ENCODE measurements at regions not wholly inside any gene's neighbourhood (a gene's known extent, or its start where the extent isn't known, plus 50 kb on each side); places are given as distances from the start of the nearest gene placed in this dataset.

DNA sequence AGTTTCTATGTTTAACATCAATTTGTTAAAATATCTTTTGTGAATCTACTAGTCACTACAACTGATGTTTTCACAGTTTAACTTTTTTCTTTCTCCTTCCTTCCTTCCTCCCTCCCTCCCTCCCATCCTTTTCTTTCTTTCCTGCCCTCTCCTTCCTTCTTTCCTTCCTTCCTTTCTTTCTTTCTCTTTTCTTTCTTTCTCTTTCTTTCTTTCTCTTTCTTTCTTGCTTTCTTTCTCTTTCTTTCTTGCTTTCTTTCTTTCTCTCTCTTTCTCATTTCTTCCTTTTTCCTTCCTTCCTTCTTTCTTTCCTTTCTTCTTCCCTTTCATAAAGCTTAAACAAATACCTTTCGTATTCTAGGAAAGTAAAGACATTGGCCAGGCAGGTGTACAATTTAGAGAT, 2083.0 kb upstream of the CELF4 start:
- DNase-seq (ENCODE audit: low spot score in 2 of 2) (no peak), ATAC-seq (no peak)
- Mint-ChIP-seq H3K4me1 (no peaks in the 10 kb centered on the region), H3K9me3 (peaks cover 23% of the 10 kb centered on the region), H3K36me3 (no peaks in the 10 kb centered on the region), H3K27ac (no peak overlapping the region), H3K4me3 (no peak overlapping the region)

DNA sequence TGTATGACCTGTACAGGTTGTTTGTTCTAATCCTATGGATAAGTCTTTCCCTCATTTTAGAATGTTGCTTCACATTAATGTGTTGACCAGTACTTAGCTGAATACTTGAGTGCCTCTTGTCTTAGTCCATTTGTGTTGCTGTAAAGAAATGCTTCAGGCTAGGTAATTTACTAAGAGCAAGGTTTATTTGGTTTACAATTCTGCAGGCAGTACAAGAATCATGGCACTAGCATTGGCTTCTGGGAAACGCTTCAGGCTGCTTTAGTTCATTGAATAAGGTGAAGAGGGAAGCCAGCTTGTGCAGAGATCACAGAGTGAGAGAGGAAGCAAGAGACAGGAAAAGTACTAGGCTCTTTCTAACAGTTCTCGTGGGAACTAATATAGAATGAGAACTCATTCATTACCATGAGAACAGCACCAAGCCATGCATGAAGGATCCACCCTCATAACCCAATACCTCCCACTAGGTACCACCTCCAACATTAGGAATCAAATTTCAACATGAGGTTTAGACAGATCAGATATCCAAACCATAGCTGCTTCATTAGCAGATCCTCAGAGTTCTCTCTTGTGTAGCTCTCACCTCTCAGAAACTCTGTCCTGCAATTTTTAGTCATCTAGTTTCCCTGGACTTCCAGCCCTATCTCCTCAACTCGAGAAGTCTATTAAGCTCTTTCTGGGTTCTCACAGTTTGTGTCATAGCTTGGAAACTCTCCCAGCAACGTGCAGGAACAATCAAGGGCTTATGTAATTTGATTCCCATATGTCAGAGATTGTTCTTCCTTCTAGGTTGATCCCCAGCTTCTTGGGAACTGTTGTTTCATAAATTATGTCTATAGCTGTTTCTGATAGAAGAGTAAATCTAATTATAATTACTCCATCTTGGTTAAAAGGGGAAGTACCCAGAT, 2082.3 kb upstream of the CELF4 start:
- Mint-ChIP-seq H3K4me3 (no peak overlapping the region), H3K27ac (no peak overlapping the region), H3K9me3 (peaks cover 26% of the 10 kb centered on the region), H3K36me3 (no peaks in the 10 kb centered on the region), H3K4me1 (no peaks in the 10 kb centered on the region)
- ATAC-seq (no peak), DNase-seq (ENCODE audit: low spot score in 2 of 2) (no peak)

- H3K9me3 Mint-ChIP-seq: peaks cover 12% of the 10 kb centered on the region
- H3K4me3 Mint-ChIP-seq: no peak overlapping the region
- H3K36me3 Mint-ChIP-seq: no peaks in the 10 kb centered on the region
- no peak for ATAC-seq
- H3K27ac Mint-ChIP-seq: no peak overlapping the region
- H3K4me1 Mint-ChIP-seq: no peaks in the 10 kb centered on the region
- DNase-seq (ENCODE audit: low spot score in 2 of 2): no peak
Observed at GRCh38 chr18:39638224-39638623, 2072.6 kb upstream of the CELF4 start.

- peaks cover 12% of the 10 kb centered on the region for H3K9me3 Mint-ChIP-seq
- H3K4me1 Mint-ChIP-seq: no peaks in the 10 kb centered on the region
- H3K27ac Mint-ChIP-seq: no peak overlapping the region
- no peak for DNase-seq (ENCODE audit: low spot score in 2 of 2)
- no peak overlapping the region for H3K4me3 Mint-ChIP-seq
- H3K36me3 Mint-ChIP-seq: no peaks in the 10 kb centered on the region
- ATAC-seq: no peak
Observed at GRCh38 chr18:39636931-39637330, 2071.3 kb upstream of the CELF4 start.

DNA sequence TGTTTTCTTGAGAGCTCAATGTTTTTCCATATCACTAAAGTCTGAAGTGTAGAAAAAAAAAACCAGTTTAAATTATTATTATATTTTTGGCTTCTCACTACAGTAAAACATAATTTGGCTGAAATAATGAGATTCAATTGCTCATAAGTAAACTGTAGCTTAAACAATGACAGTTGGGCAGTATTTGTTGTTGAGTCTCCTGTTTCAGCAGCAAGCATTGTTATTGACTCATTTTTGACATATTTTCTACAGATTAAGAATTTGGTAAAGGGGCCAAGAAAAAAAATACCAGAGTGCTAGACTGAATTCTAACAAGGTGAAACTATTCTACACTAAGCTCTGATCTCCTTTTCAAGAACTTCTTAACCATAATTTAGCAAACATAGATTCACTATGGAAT, 2070.4 kb upstream of the CELF4 start:
- no peaks in the 10 kb centered on the region for H3K36me3 Mint-ChIP-seq
- H3K9me3 Mint-ChIP-seq: peaks cover 10% of the 10 kb centered on the region
- H3K4me3 Mint-ChIP-seq: no peak overlapping the region
- DNase-seq (ENCODE audit: low spot score in 2 of 2): no peak
- H3K4me1 Mint-ChIP-seq: no peaks in the 10 kb centered on the region
- ATAC-seq: no peak
- H3K27ac Mint-ChIP-seq: no peak overlapping the region

DNA sequence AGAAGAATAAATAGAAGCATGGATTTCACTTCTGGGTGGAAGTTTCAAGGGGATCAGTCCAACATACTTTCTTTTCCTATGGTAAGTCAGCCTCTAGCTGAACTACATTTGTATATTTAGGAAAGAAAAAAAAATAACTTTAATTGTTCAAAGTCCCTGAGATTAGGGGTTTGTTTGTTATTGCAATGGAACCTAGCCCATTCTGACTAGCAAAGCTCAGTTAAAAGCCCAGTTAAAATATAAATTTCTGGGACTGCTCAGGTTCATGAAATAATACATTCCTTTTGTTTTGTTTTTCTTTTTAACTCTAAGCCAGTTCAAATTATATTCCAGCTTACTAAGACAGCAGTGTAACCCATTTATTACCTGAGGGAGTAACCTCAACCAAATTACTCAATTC, 2069.6 kb upstream of the CELF4 start:
- H3K4me1 Mint-ChIP-seq: no peaks in the 10 kb centered on the region
- H3K4me3 Mint-ChIP-seq: no peak overlapping the region
- ATAC-seq (no peak), DNase-seq (ENCODE audit: low spot score in 2 of 2) (no peak)
- no peaks in the 10 kb centered on the region for H3K36me3 Mint-ChIP-seq
- H3K27ac Mint-ChIP-seq: no peak overlapping the region
- H3K9me3 Mint-ChIP-seq: peaks cover 9% of the 10 kb centered on the region

GRCh38 chr18:39627936-39628335, 2062.3 kb upstream of the CELF4 start:
- DNase-seq (ENCODE audit: low spot score in 2 of 2): no peak
- Mint-ChIP-seq H3K9me3 (peaks cover 7% of the 10 kb centered on the region), H3K4me1 (no peaks in the 10 kb centered on the region), H3K4me3 (no peak overlapping the region), H3K27ac (no peak overlapping the region), H3K36me3 (no peaks in the 10 kb centered on the region)
- no peak for ATAC-seq

- H3K9me3 Mint-ChIP-seq: peaks cover 20% of the 10 kb centered on the region
- H3K36me3 Mint-ChIP-seq: no peaks in the 10 kb centered on the region
- H3K4me1 Mint-ChIP-seq: no peaks in the 10 kb centered on the region
- no peak for ATAC-seq
- H3K27ac Mint-ChIP-seq: no peak overlapping the region
- no peak for DNase-seq (ENCODE audit: low spot score in 2 of 2)
- H3K4me3 Mint-ChIP-seq: no peak overlapping the region
Observed at GRCh38 chr18:39624961-39625360, 2059.4 kb upstream of the CELF4 start.

DNA sequence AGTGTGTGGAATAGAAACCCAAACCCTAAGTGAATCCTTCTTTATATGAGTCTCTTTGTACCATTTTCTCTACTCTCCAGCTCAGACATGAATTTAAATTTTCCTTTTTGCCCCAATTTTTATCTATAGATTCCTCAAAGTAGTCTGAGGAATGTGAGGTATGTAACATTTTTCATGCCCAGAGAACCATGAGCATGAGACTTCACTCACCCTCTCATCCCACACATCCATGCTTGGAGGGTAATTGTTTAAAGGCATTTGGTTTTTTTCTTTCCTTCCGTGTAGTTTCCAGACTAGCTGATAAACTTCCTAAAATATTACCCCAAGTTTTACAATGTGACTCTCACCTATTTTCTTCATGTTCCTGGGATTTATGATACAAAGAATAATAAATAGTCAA, 2056.8 kb upstream of the CELF4 start:
- Mint-ChIP-seq H3K36me3 (no peaks in the 10 kb centered on the region), H3K4me1 (no peaks in the 10 kb centered on the region), H3K27ac (no peak overlapping the region), H3K9me3 (peaks cover 18% of the 10 kb centered on the region), H3K4me3 (no peak overlapping the region)
- DNase-seq (ENCODE audit: low spot score in 2 of 2) (no peak), ATAC-seq (no peak)

GRCh38 chr18:39620551-39621168, 2055.1 kb upstream of the CELF4 start:
- no peak overlapping the region for H3K4me3 Mint-ChIP-seq
- H3K36me3 Mint-ChIP-seq: no peaks in the 10 kb centered on the region
- no peak overlapping the region for H3K27ac Mint-ChIP-seq
- no peak for DNase-seq (ENCODE audit: low spot score in 2 of 2)
- peaks cover 18% of the 10 kb centered on the region for H3K9me3 Mint-ChIP-seq
- ATAC-seq: no peak
- H3K4me1 Mint-ChIP-seq: no peaks in the 10 kb centered on the region

DNA sequence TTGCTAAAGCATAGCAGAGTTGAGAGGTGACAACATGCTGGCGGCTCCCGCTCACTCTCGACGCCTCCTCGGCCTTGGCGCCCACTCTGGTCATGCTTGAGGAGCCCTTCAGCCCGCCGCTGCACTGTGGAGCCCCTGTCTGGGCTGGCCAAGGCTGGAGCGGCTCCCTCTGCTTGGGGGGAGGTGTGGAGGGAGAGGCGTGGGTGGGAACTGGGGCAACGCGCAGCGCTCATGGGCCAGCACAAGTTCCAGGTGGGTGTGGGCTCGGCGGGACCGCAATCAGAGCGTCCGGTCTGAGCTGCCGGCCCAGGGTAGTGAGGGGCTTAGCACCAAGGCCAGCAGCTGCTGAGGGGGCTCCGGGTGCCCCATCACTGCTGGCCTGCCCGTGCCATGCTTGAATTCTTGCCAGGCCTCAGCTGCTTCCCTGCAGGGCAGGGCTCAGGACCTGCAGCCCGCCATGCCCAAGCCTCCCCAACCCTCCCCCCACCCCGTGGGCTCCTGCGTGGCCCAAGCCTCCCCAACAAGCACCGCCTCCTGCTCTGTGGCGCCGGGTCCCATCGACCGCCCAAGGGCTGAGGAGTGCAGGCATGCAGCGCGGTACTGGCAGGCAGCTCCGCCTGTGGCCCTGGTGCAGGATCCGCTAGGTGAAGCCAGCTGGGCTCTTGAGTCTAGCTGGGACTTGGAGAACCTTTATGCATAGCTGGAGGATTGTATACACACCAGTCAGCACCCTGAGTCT, 2052.8 kb upstream of the CELF4 start:
- ATAC-seq (no peak), DNase-seq (ENCODE audit: low spot score in 2 of 2) (no peak)
- Mint-ChIP-seq H3K4me3 (no peak overlapping the region), H3K36me3 (no peaks in the 10 kb centered on the region), H3K9me3 (peaks cover 19% of the 10 kb centered on the region), H3K27ac (no peak overlapping the region), H3K4me1 (no peaks in the 10 kb centered on the region)

DNA sequence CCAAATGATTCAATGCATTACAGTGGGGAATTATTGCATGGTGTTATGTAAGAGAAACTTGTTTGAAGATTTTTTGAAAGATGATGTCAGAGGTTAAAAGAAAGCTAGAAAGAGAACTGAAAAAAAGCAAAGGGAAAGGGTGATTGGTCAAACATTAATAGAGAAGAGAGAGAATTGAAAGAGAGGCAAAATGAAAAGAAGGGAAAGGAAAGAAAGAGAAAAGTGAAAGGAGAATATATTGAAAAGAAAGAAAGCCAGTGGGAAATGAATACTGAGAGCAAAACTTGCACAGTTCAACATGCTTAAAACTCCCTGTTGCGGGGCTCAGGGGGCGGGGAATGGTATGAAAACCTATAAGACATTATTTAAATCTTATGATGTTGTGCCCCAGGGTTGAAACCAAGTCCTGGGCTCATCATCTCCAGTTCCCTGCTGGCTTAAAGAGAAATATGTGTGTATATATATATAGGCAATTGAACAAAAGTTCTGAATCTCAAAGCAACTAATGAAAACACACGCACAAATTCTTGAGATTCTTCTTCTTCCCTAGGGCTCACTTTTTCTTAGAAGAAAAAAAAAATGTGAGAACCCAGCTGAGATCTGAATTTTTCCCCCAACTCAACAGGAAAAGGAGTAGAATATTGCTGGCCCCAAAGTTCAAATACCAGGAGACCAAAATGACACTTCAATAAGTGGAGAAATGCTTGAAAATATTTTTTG, 2045.9 kb upstream of the CELF4 start:
- Mint-ChIP-seq H3K27ac (no peak overlapping the region), H3K9me3 (peaks cover 11% of the 10 kb centered on the region), H3K4me1 (no peaks in the 10 kb centered on the region), H3K4me3 (no peak overlapping the region), H3K36me3 (no peaks in the 10 kb centered on the region)
- DNase-seq (ENCODE audit: low spot score in 2 of 2): no peak
- ATAC-seq: no peak

- H3K36me3 Mint-ChIP-seq: no peaks in the 10 kb centered on the region
- ATAC-seq: no peak
- no peaks in the 10 kb centered on the region for H3K4me1 Mint-ChIP-seq
- DNase-seq (ENCODE audit: low spot score in 2 of 2): no peak
- H3K27ac Mint-ChIP-seq: no peak overlapping the region
- H3K9me3 Mint-ChIP-seq: peaks cover 13% of the 10 kb centered on the region
- no peak overlapping the region for H3K4me3 Mint-ChIP-seq
Observed at GRCh38 chr18:39607034-39607433, 2041.4 kb upstream of the CELF4 start.

- no peak overlapping the region for H3K27ac Mint-ChIP-seq
- ATAC-seq (no peak), DNase-seq (ENCODE audit: low spot score in 2 of 2) (no peak)
- no peaks in the 10 kb centered on the region for H3K4me1 Mint-ChIP-seq
- H3K9me3 Mint-ChIP-seq: peaks cover 14% of the 10 kb centered on the region
- no peak overlapping the region for H3K4me3 Mint-ChIP-seq
- no peaks in the 10 kb centered on the region for H3K36me3 Mint-ChIP-seq
Observed at GRCh38 chr18:39604836-39605235, 2039.2 kb upstream of the CELF4 start.

DNA sequence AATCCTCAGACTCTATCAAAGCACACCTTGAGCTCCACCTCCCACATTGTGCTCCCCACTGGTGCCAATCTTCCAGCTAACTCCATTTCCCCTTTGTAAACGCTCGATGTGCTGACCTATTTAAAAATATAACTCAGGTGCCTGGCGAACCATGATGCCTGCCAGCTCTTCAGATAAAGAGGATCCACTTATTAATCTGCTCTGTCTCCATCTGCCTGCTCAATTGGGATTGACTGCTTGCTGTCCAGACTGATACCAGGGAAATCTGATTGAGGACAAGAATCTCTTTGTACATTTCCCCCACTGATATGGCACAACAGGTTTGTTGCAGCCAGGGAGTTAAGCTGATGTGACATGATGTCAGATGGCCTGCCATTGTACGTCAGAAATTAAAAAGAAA, 2036.5 kb upstream of the CELF4 start:
- Mint-ChIP-seq H3K27ac (no peak overlapping the region), H3K4me3 (no peak overlapping the region), H3K36me3 (no peaks in the 10 kb centered on the region), H3K9me3 (peaks cover 20% of the 10 kb centered on the region), H3K4me1 (no peaks in the 10 kb centered on the region)
- DNase-seq (ENCODE audit: low spot score in 2 of 2) (no peak), ATAC-seq (no peak)

Measured in stimulated activated effector memory CD8-positive, alpha-beta T cell treated with anti-CD3 and anti-CD28 coated beads, Interleukin-12 subunit alpha, Interleukin-12 subunit beta, amount 100 ng/mL, for 72 hours (primary cell).